ENCODE measurements at regions not wholly inside any gene's neighbourhood (a gene's known extent, or its start where the extent isn't known, plus 50 kb on each side); places are given as distances from the start of the nearest gene placed in this dataset.
"Not testable (repeated sequence)": the region's sequence is repeated elsewhere in the genome, so short reads cannot be mapped to it uniquely, and the experiment has no call there.

DNA sequence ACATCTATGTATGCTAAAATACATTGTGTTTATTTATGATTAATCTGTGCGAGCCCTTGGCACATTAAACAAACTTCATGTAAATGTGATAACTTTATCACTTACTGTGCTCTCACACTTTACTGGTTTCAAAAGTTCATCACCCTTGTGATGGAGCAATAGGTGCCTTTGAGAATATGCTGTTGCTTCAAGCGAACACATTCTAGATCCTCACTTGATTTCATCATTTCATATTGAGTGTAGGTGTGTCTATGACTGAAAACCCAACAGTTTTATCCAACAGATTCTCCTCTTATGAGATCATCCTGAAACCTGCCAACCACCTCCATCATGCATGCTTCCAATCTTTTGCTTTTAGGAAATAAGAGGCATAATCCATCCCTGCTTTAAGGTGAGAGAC is 854.4 kb downstream of the TMEM121 start:
- no peaks in the 10 kb centered on the region for H3K9me1 ChIP-seq (replicated peaks; ENCODE audit: control insufficient read depth, extremely low read depth, insufficient read depth, low read length)
- H3K27me3 ChIP-seq (ENCODE audit: control insufficient read depth in 2 of 2, insufficient read depth in 2 of 2, low read length in 2 of 2) = no peaks in the 10 kb centered on the region
- no peak for DNase-seq (ENCODE audit: low read depth, low spot score)
- no peaks in the 10 kb centered on the region for H4K20me1 ChIP-seq (replicated peaks; ENCODE audit: control insufficient read depth, extremely low read depth, insufficient read depth, low read length)
- no peak overlapping the region for H3K27ac ChIP-seq (ENCODE audit: insufficient read depth, low read depth, low read length)
- H3K79me2 ChIP-seq (ENCODE audit: control insufficient read depth, insufficient read depth, low read length) = no peaks in the 10 kb centered on the region
- H3K4me2 ChIP-seq (ENCODE audit: insufficient read depth, low read length) = no peak overlapping the region
- H3K4me3 ChIP-seq (replicated peaks in 1 of 3; ENCODE audit: insufficient read depth in 1 of 3, low read depth in 1 of 3, low read length in 3 of 3) = no peak overlapping the region
- no peaks in the 10 kb centered on the region for H3K4me1 ChIP-seq (ENCODE audit: control insufficient read depth, extremely low read depth, insufficient read depth, low read length)
- H2AFZ ChIP-seq (ENCODE audit: low read depth, low read length) = no peak overlapping the region
- no TSS peak for BruUV-seq (replicated peaks)
- CTCF ChIA-PET = no interaction called here
- H3K9ac ChIP-seq (replicated peaks; ENCODE audit: extremely low read depth, insufficient read depth, low read length) = no peak overlapping the region
- TF ChIP-seq MYC (IDR thresholded peaks at IDR 0.05; ENCODE audit: low read depth, low read length) (no peak), EZH2 (IDR thresholded peaks at IDR 0.05; ENCODE audit: borderline replicate concordance, low read depth, low read length, severe bottlenecking) (no peak), POLR2A (IDR thresholded peaks at IDR 0.05; ENCODE audit: low read depth, low read length) (no peak), POLR2AphosphoS5 (IDR thresholded peaks at IDR 0.05; ENCODE audit: insufficient read depth, low read depth, low read length) (no peak), FOS (IDR thresholded peaks at IDR 0.05; ENCODE audit: borderline replicate concordance, insufficient read depth, low read length) (no peak), JUN (IDR thresholded peaks at IDR 0.05; ENCODE audit: borderline replicate concordance, insufficient read depth, insufficient read length, low read depth) (no peak), GATA2 (IDR thresholded peaks at IDR 0.05; ENCODE audit: insufficient read depth, insufficient read length, low read depth, low read length) (no peak)
- TF ChIP-seq, protein P1, sequence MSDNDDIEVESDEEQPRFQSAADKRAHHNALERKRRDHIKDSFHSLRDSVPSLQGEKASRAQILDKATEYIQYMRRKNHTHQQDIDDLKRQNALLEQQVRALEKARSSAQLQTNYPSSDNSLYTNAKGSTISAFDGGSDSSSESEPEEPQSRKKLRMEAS (IDR thresholded peaks at IDR 0.05; ENCODE audit: insufficient read depth, insufficient read length) = no peak
- TF ChIP-seq, protein P2, sequence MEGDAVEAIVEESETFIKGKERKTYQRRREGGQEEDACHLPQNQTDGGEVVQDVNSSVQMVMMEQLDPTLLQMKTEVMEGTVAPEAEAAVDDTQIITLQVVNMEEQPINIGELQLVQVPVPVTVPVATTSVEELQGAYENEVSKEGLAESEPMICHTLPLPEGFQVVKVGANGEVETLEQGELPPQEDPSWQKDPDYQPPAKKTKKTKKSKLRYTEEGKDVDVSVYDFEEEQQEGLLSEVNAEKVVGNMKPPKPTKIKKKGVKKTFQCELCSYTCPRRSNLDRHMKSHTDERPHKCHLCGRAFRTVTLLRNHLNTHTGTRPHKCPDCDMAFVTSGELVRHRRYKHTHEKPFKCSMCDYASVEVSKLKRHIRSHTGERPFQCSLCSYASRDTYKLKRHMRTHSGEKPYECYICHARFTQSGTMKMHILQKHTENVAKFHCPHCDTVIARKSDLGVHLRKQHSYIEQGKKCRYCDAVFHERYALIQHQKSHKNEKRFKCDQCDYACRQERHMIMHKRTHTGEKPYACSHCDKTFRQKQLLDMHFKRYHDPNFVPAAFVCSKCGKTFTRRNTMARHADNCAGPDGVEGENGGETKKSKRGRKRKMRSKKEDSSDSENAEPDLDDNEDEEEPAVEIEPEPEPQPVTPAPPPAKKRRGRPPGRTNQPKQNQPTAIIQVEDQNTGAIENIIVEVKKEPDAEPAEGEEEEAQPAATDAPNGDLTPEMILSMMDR (IDR thresholded peaks at IDR 0.05; ENCODE audit: extremely low read depth in 1 of 2, insufficient read depth in 1 of 2, low read depth in 1 of 2, low read length in 2 of 2) = no peak
- H3K9me3 ChIP-seq (replicated peaks; ENCODE audit: control insufficient read depth, insufficient read depth, low read length) = peaks cover 2% of the 10 kb centered on the region
- intact Hi-C loops (cut with micrococcal nuclease) (no loop called here), dilution Hi-C loops (cut with MboI; ENCODE audit: extremely low pct_ligation_motif_present, low sequenced_read_pairs) (no loop called here)
- POLR2A ChIA-PET = no interaction called here
- FAIRE-seq = no peak
- H3K36me3 ChIP-seq (ENCODE audit: control insufficient read depth in 2 of 2, extremely low read depth in 1 of 2, insufficient read depth in 2 of 2, low read length in 2 of 2) = no peaks in the 10 kb centered on the region

DNA sequence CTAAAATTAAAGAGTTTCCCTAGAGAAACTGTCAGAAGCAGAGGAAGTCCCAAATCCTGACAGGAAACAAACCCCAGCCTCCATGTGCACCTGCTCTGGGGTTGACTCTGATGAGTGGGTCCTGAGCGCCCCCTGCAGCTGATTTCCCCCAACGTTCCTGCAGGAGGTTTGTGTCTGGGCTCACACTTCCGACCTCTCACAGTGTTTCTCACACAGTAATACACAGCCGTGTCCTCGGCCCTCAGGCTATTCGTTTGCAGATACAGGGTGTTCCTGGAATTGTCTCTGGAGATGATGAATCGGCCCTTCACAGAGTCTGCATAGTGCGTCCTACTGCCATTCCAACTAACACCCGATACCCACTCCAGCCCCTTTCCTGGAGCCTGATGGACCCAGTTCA is 862.8 kb downstream of the TMEM121 start:
- BruUV-seq (replicated peaks); H3K36me3 ChIP-seq (ENCODE audit: control insufficient read depth in 2 of 2, extremely low read depth in 1 of 2, insufficient read depth in 2 of 2, low read length in 2 of 2); CTCF ChIA-PET; POLR2A ChIA-PET; DNase-seq (ENCODE audit: low read depth, low spot score); H4K20me1 ChIP-seq (replicated peaks; ENCODE audit: control insufficient read depth, extremely low read depth, insufficient read depth, low read length); dilution Hi-C loops (cut with MboI; ENCODE audit: extremely low pct_ligation_motif_present, low sequenced_read_pairs); H3K9me1 ChIP-seq (replicated peaks; ENCODE audit: control insufficient read depth, extremely low read depth, insufficient read depth, low read length); H2AFZ ChIP-seq (ENCODE audit: low read depth, low read length); H3K27ac ChIP-seq (ENCODE audit: insufficient read depth, low read depth, low read length); H3K9me3 ChIP-seq (replicated peaks; ENCODE audit: control insufficient read depth, insufficient read depth, low read length); intact Hi-C loops (cut with micrococcal nuclease); FAIRE-seq; H3K4me1 ChIP-seq (ENCODE audit: control insufficient read depth, extremely low read depth, insufficient read depth, low read length); H3K27me3 ChIP-seq (ENCODE audit: control insufficient read depth in 2 of 2, insufficient read depth in 2 of 2, low read length in 2 of 2); H3K4me2 ChIP-seq (ENCODE audit: insufficient read depth, low read length); H3K9ac ChIP-seq (replicated peaks; ENCODE audit: extremely low read depth, insufficient read depth, low read length); H3K4me3 ChIP-seq (replicated peaks in 1 of 3; ENCODE audit: insufficient read depth in 1 of 3, low read depth in 1 of 3, low read length in 3 of 3); H3K79me2 ChIP-seq (ENCODE audit: control insufficient read depth, insufficient read depth, low read length): not testable (repeated sequence)

All from endothelial cell of umbilical vein (primary cell).